Colonic mucosa (tissue), 4 donors: ENCODE measurements at regions not wholly inside any gene's neighbourhood (a gene's known extent, or its start where the extent isn't known, plus 50 kb on each side); places are given as distances from the start of the nearest gene placed in this dataset.

ENCODE experiments used
- DNase-seq: peaks from one replicate; pipeline ENCODE4 v3.0.0-alpha.2; 2020
- H3K27ac ChIP-seq: fragments of 200-600 bp; one replicate; pipeline ENCODE4 v1.8.0; 2021
- H3K27me3 ChIP-seq: fragments of 200-600 bp; one replicate; pipeline ENCODE4 v1.8.0; 2021
- H3K36me3 ChIP-seq: fragments of 200-600 bp; one replicate; pipeline ENCODE4 v1.8.0; 2021
- H3K4me1 ChIP-seq: fragments of 200-600 bp; one replicate; pipeline ENCODE4 v1.8.0; 2021; ENCODE audit warnings: mild to moderate bottlenecking
- H3K4me3 ChIP-seq: fragments of 200-600 bp; one replicate; pipeline ENCODE4 v1.8.0; 2021
- H3K9ac ChIP-seq, 2 donors: one replicate each; pipeline ENCODE4 v1.7.0; 2013; ENCODE audit warnings: control low read depth in 2 of 2, low read depth in 2 of 2, low read length in 2 of 2
- H3K9me3 ChIP-seq: fragments of 200-600 bp; one replicate; pipeline ENCODE4 v1.8.0; 2021
- CTCF ChIP-seq: fragments of 200-600 bp; IDR thresholded peaks from one replicate; pipeline ENCODE4 v1.8.0; 2022; ENCODE audit warnings: antibody characterized with exemption, mild to moderate bottlenecking
- intact Hi-C: fragments of 100-400 bp; cut with DNase I; formaldehyde crosslinking; loops from one replicate; pipeline ENCODE4 v1.14.1; 2022
- donor health status: healthy.
- donor health status: DM: no; HTN: no; CAD: no.
- donor health status: DM: no; HTN: no; CAD: no.

GRCh38 chr5:68911840-68912690 lies 181.7 kb upstream of the SLC30A5 start:
- no peak overlapping the region for H3K9ac ChIP-seq
- DNase-seq, result no peak
- H3K27me3 ChIP-seq, result no peaks in the 10 kb centered on the region
- no peak overlapping the region for H3K4me3 ChIP-seq
- TF ChIP-seq CTCF, result no peak
- no peaks in the 10 kb centered on the region for H3K9me3 ChIP-seq
- H3K36me3 ChIP-seq, result no peaks in the 10 kb centered on the region
- H3K27ac ChIP-seq, result no peak overlapping the region
- intact Hi-C loops, result no loop called here
- H3K4me1 ChIP-seq, result no peaks in the 10 kb centered on the region

GRCh38 chr5:68915079-68915478 lies 178.7 kb upstream of the SLC30A5 start:
- no peak for TF ChIP-seq CTCF
- intact Hi-C loops, result no loop called here
- Histone ChIP-seq H3K4me3 (no peak overlapping the region), H3K27ac (no peak overlapping the region), H3K36me3 (no peaks in the 10 kb centered on the region), H3K9ac (no peak overlapping the region), H3K4me1 (no peaks in the 10 kb centered on the region), H3K9me3 (no peaks in the 10 kb centered on the region), H3K27me3 (no peaks in the 10 kb centered on the region)
- DNase-seq, result no peak

GRCh38 chr5:68918306-68918705 lies 175.5 kb upstream of the SLC30A5 start:
- Histone ChIP-seq H3K27me3 (no peaks in the 10 kb centered on the region), H3K27ac (no peak overlapping the region), H3K4me1 (no peaks in the 10 kb centered on the region), H3K36me3 (no peaks in the 10 kb centered on the region), H3K4me3 (no peak overlapping the region), H3K9me3 (no peaks in the 10 kb centered on the region), H3K9ac (no peak overlapping the region)
- intact Hi-C loops, result no loop called here
- no peak for DNase-seq
- TF ChIP-seq CTCF, result no peak

GRCh38 chr5:68919988-68920490 lies 173.8 kb upstream of the SLC30A5 start:
- DNase-seq, result no peak
- Histone ChIP-seq H3K4me1 (no peaks in the 10 kb centered on the region), H3K4me3 (no peak overlapping the region), H3K36me3 (no peaks in the 10 kb centered on the region), H3K27ac (no peak overlapping the region), H3K9ac (no peak overlapping the region), H3K9me3 (no peaks in the 10 kb centered on the region), H3K27me3 (no peaks in the 10 kb centered on the region)
- intact Hi-C loops, result no loop called here
- no peak for TF ChIP-seq CTCF

- DNase-seq, result no peak
- no peaks in the 10 kb centered on the region for H3K9me3 ChIP-seq
- no peak for TF ChIP-seq CTCF
- no peak overlapping the region for H3K9ac ChIP-seq
- H3K27me3 ChIP-seq, result no peaks in the 10 kb centered on the region
- H3K4me3 ChIP-seq, result no peak overlapping the region
- no peak overlapping the region for H3K27ac ChIP-seq
- H3K36me3 ChIP-seq, result no peaks in the 10 kb centered on the region
- no peaks in the 10 kb centered on the region for H3K4me1 ChIP-seq
- intact Hi-C loops, result no loop called here
Observed at GRCh38 chr5:68920888-68921287, 172.9 kb upstream of the SLC30A5 start.
